CD4-positive, alpha-beta T cell treated with Interleukin-17A for 1 hour (primary cell): ENCODE measurements at regions not wholly inside any gene's neighbourhood (a gene's known extent, or its start where the extent isn't known, plus 50 kb on each side); places are given as distances from the start of the nearest gene placed in this dataset.

ENCODE experiments used
- DNase-seq: peaks from one replicate; pipeline ENCODE4 v3.0.0-alpha.2; 2020

DNA sequence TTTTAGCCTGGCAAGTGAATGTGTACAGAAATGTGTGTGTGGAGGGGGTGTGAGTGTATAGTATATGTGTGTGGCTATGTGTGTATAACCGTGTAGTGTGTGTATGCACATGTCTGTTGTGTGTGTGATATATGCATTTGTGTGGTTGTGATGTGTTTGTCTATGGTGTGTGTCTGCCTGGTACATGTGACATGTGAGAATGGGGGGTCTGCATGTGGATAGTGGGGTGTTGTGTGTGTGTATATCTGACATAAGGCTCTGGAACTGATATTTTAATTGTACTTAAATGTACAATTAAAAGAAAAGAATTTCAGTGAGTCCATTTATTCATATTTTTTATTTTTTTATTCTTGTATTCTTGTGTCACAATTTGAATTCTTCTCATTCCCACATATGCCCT, 57.2 kb upstream of the CNR1 start:
- DNase-seq, result no peak

DNA sequence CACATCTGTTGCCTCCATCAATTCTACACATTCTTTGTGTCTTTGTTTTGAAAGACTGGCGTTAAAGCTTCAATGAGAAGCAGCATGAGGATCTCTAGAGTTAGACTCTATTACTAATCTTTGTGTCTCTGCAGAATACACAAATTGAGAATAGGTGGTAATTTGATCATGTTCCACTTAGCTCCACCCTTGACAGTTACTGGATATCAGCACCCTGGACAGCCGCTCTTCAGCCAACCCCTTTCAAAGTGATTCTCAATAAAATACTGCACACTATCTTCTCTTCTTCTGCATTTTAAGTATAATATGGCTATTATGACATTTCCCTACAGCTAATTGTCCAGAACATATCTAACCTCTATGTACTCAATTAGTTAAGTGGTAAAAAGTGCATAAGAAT, 54.3 kb upstream of the CNR1 start:
- DNase-seq, result no peak

DNA sequence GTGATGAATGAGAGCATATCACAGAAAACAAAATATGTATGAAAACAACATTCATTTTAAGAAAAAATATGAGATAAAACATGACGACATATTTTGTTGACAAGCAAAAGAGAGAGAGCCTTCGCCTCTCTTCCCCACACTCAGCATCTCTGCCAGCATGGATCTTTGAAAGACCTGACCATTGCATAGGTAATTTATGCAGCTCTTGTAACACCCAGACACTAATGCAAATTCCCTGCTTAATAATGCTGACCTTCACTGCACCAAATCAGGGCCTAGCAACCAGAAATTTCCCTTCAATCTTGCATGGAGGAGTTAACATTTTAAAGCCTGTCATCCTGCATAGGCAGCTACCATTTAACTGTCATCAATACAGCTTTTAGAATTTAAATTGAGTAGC, 50.0 kb upstream of the CNR1 start:
- DNase-seq, result no peak
